ENCODE measurements at regions not wholly inside any gene's neighbourhood (a gene's known extent, or its start where the extent isn't known, plus 50 kb on each side); places are given as distances from the start of the nearest gene placed in this dataset.

DNA sequence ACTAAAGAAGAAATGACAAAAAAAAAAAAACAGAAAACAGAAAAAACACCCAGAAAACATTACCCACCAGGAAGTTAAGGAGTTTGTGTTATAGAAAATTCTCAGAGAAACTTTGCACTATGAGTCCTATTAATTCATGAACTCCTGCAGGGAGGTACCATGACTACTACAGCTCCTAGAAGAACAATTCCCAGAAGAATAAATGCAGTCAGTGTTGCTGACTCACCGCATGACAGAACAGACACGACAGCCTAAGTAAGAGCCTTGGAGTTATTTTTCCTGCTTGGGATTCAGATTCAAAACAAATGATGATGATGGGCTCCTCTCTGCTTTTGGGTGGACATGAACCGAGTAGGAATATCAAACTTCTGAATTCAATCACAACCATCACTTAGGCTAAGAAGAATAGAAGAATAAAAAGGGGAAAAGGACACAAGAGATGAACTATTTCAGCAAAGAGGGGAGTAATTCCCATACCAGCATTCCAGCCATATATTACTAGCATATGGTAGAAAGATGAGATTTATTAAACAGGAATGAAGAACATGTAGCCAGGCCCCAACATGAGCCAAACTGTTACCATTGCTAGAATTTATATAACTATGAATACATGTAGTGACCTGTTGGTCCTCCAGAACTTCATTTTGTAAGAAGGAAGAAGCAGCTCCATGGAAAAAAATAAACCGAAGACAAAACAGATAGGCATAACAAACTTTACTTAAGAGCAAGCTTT, 209.6 kb upstream of the PDE4D start:
- Histone ChIP-seq H3K4me1 (ENCODE audit: insufficient read depth, low read length, poor library complexity, severe bottlenecking) (no peaks in the 10 kb centered on the region), H3K4me3 (ENCODE audit: low read length, poor library complexity, severe bottlenecking) (no peak overlapping the region), H3F3A (ENCODE audit: low read depth) (no peaks in the 10 kb centered on the region), H3K27me3 (ENCODE audit: insufficient read depth, low read length, poor library complexity, severe bottlenecking) (no peaks in the 10 kb centered on the region), H4K20me1 (ENCODE audit: insufficient read depth, low read length, poor library complexity, severe bottlenecking) (no peaks in the 10 kb centered on the region), H2AFZ (ENCODE audit: low read length) (no peak overlapping the region), H3K36me3 (ENCODE audit: insufficient read depth, low read length) (no peaks in the 10 kb centered on the region), H3K9me2 (replicated peaks; ENCODE audit: low read depth, low read length) (no peaks in the 10 kb centered on the region), H3K79me2 (ENCODE audit: insufficient read depth, low read length) (no peaks in the 10 kb centered on the region), H3K9ac (ENCODE audit: low read depth, low read length, poor library complexity, severe bottlenecking) (no peak overlapping the region), H3K4me2 (ENCODE audit: low read depth, low read length, poor library complexity, severe bottlenecking) (no peak overlapping the region), H3K9me3 (ENCODE audit: insufficient read depth, low read depth, low read length) (no peaks in the 10 kb centered on the region)
- TF ChIP-seq, protein P1, sequence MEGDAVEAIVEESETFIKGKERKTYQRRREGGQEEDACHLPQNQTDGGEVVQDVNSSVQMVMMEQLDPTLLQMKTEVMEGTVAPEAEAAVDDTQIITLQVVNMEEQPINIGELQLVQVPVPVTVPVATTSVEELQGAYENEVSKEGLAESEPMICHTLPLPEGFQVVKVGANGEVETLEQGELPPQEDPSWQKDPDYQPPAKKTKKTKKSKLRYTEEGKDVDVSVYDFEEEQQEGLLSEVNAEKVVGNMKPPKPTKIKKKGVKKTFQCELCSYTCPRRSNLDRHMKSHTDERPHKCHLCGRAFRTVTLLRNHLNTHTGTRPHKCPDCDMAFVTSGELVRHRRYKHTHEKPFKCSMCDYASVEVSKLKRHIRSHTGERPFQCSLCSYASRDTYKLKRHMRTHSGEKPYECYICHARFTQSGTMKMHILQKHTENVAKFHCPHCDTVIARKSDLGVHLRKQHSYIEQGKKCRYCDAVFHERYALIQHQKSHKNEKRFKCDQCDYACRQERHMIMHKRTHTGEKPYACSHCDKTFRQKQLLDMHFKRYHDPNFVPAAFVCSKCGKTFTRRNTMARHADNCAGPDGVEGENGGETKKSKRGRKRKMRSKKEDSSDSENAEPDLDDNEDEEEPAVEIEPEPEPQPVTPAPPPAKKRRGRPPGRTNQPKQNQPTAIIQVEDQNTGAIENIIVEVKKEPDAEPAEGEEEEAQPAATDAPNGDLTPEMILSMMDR (conservative IDR thresholded peaks at IDR 0.05; ENCODE audit: low read length): no peak
- no peak for TF ChIP-seq EZH2phosphoT487 (IDR thresholded peaks at IDR 0.05; ENCODE audit: borderline replicate concordance)

DNA sequence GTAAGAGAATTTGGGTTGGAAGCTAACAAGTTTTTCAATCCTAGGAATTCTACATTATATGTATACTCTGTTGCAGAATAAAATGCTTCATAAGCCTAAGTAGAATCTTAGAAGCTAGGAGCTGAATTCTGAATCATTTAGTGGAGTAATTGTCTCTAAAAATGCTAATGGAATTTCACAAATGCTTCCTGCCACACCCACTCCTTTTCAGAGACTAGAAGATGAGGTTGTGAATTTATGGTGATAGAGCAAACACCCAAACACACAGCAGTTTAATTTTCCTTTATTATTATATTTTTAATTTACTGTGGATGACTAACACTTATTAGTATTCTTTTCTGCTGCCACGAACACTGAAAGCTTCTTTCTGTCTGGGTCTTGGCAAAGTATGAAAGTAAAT, 208.0 kb upstream of the PDE4D start:
- Histone ChIP-seq H3K4me1 (ENCODE audit: insufficient read depth, low read length, poor library complexity, severe bottlenecking) (no peaks in the 10 kb centered on the region), H2AFZ (ENCODE audit: low read length) (no peak overlapping the region), H3K9me2 (replicated peaks; ENCODE audit: low read depth, low read length) (no peaks in the 10 kb centered on the region)

DNA sequence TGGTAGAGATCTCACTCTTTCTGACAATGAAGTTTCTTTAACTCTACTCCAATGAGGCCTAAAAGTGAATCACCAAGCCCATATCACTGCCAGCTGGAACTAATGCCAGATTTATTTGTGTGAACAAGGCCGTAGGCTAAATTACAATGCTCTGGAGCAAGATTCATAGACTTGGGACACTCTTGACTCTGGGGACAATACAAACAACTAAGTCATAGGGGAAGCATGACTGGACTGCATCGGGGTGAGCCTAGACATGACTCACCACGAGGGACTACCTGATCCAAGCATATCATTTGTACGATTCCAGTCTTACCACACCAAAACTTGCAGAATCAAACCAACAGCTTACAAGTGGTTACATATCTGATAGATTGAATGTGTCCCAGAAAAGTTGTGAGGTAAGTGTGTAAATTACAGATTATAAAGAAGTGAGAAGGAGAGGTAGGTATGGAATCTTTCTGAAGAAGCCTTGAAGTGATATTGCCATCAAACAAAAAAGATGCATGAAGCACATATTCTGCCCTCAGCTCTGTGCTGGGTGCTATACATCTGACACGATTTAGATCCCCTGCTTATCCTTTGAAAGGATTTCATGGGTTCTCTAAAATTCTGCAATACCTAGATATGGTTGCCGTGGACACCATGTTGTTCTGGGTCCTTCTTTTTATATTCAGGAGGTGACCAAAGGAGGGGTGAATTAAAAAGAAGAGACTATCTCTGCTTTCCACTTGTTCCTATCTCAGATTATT, 199.3 kb upstream of the PDE4D start:
- no peak for TF ChIP-seq EZH2phosphoT487 (IDR thresholded peaks at IDR 0.05; ENCODE audit: borderline replicate concordance)
- TF ChIP-seq, protein P1 (conservative IDR thresholded peaks at IDR 0.05; ENCODE audit: low read length): no peak

More for the DNA sequence above, 208.0 kb upstream of the PDE4D start:
- Histone ChIP-seq H3K79me2 (ENCODE audit: insufficient read depth, low read length) (no peaks in the 10 kb centered on the region), H3K9ac (ENCODE audit: low read depth, low read length, poor library complexity, severe bottlenecking) (no peak overlapping the region), H3K9me3 (ENCODE audit: insufficient read depth, low read depth, low read length) (no peaks in the 10 kb centered on the region), H3K36me3 (ENCODE audit: insufficient read depth, low read length) (no peaks in the 10 kb centered on the region), H3K4me3 (ENCODE audit: low read length, poor library complexity, severe bottlenecking) (no peak overlapping the region), H3K27me3 (ENCODE audit: insufficient read depth, low read length, poor library complexity, severe bottlenecking) (no peaks in the 10 kb centered on the region), H4K20me1 (ENCODE audit: insufficient read depth, low read length, poor library complexity, severe bottlenecking) (no peaks in the 10 kb centered on the region), H3F3A (ENCODE audit: low read depth) (no peaks in the 10 kb centered on the region), H3K4me2 (ENCODE audit: low read depth, low read length, poor library complexity, severe bottlenecking) (no peak overlapping the region)
- TF ChIP-seq, protein P1 (conservative IDR thresholded peaks at IDR 0.05; ENCODE audit: low read length): no peak
- TF ChIP-seq EZH2phosphoT487 (IDR thresholded peaks at IDR 0.05; ENCODE audit: borderline replicate concordance): no peak

More for the DNA sequence above, 199.3 kb upstream of the PDE4D start:
- no peaks in the 10 kb centered on the region for H3K79me2 ChIP-seq (ENCODE audit: insufficient read depth, low read length)
- no peak overlapping the region for H3K4me2 ChIP-seq (ENCODE audit: low read depth, low read length, poor library complexity, severe bottlenecking)
- H3K9me3 ChIP-seq (ENCODE audit: insufficient read depth, low read depth, low read length): 0 out of 2 replicates have a peak, but pooled peaks cover 1% of the 10 kb centered on the region
- no peaks in the 10 kb centered on the region for H3K4me1 ChIP-seq (ENCODE audit: insufficient read depth, low read length, poor library complexity, severe bottlenecking)
- H3K4me3 ChIP-seq (ENCODE audit: low read length, poor library complexity, severe bottlenecking): no peak overlapping the region
- no peak overlapping the region for H2AFZ ChIP-seq (ENCODE audit: low read length)
- H3K36me3 ChIP-seq (ENCODE audit: insufficient read depth, low read length): no peaks in the 10 kb centered on the region
- no peaks in the 10 kb centered on the region for H3K9me2 ChIP-seq (replicated peaks; ENCODE audit: low read depth, low read length)
- H3K9ac ChIP-seq (ENCODE audit: low read depth, low read length, poor library complexity, severe bottlenecking): no peak overlapping the region
- H4K20me1 ChIP-seq (ENCODE audit: insufficient read depth, low read length, poor library complexity, severe bottlenecking): no peaks in the 10 kb centered on the region
- no peaks in the 10 kb centered on the region for H3K27me3 ChIP-seq (ENCODE audit: insufficient read depth, low read length, poor library complexity, severe bottlenecking)
- no peaks in the 10 kb centered on the region for H3F3A ChIP-seq (ENCODE audit: low read depth)

Data from Loucy (cell line).